Naive thymus-derived CD8-positive, alpha-beta T cell (primary cell): ENCODE measurements at regions not wholly inside any gene's neighbourhood (a gene's known extent, or its start where the extent isn't known, plus 50 kb on each side); places are given as distances from the start of the nearest gene placed in this dataset.

Experiments
- ATAC-seq, 2 donors: fragments of 150-1000 bp; cut with Tn5 transposase in 1 of 2; sonication (Bioruptor Pico), chemical (Tn5 transposase) in 1 of 2; 1 replicate in 1 of 2; 2 replicates in 1 of 2; pipeline ENCODE4 v1.10.0; 2021; ENCODE audit warnings: mild to moderate bottlenecking in 2 of 2, moderate library complexity in 2 of 2
- POLR2A ChIA-PET: fragments of 350-600 bp; sonication (Branson Sonifier 250); formaldehyde crosslinking; loops from one replicate; lab custom pipeline; 2021; ENCODE audit warnings: antibody characterized with exemption; lab: Charles Lee
- DNase-seq, 10 donors: peaks; one replicate each; pipeline versions ENCODE4 v3.0.0 to v3.0.0-alpha.2; 2020 to 2022
- H3K27ac Mint-ChIP-seq, 10 donors: one replicate each; pipeline ENCODE4 v1.8.0; 2020 to 2022; ENCODE audit warnings: mild to moderate bottlenecking in 10 of 10, mixed read lengths in 10 of 10, moderate library complexity in 4 of 10, inconsistent platforms in 1 of 10
- H3K27me3 Mint-ChIP-seq, 5 donors: one replicate each; pipeline ENCODE4 v1.8.0; 2021 to 2022; ENCODE audit warnings: mixed read lengths in 5 of 5
- H3K36me3 Mint-ChIP-seq, 3 donors: one replicate each; pipeline ENCODE4 v1.8.0; 2020 to 2022; ENCODE audit warnings: mixed read lengths in 3 of 3, mild to moderate bottlenecking in 2 of 3, inconsistent platforms in 1 of 3
- H3K4me1 Mint-ChIP-seq, 4 donors: one replicate each; pipeline ENCODE4 v1.8.0; 2021 to 2022; ENCODE audit warnings: mixed read lengths in 4 of 4
- H3K4me3 Mint-ChIP-seq, 10 donors: one replicate each; pipeline ENCODE4 v1.8.0; 2020 to 2022; ENCODE audit warnings: mild to moderate bottlenecking in 10 of 10, mixed read lengths in 10 of 10, moderate library complexity in 6 of 10, inconsistent platforms in 1 of 10
- H3K9me3 Mint-ChIP-seq, 9 donors: one replicate each; pipeline ENCODE4 v1.8.0; 2020 to 2022; ENCODE audit warnings: mixed read lengths in 9 of 9, mild to moderate bottlenecking in 3 of 9, inconsistent platforms in 1 of 9, moderate library complexity in 1 of 9

GRCh38 chr4:27096142-27096824 lies 235.6 kb downstream of the STIM2 start:
- Mint-ChIP-seq H3K9me3 (no peaks in the 10 kb centered on the region), H3K4me3 (no peak overlapping the region)

GRCh38 chr4:27098034-27098433 lies 237.4 kb downstream of the STIM2 start:
- H3K36me3 Mint-ChIP-seq, result no peaks in the 10 kb centered on the region
- no peaks in the 10 kb centered on the region for H3K4me1 Mint-ChIP-seq
- peaks cover 3 to 32% (median 11%) of the 10 kb centered on the region in 5 donors for H3K27me3 Mint-ChIP-seq
- H3K9me3 Mint-ChIP-seq, result no peaks in the 10 kb centered on the region
- H3K4me3 Mint-ChIP-seq, result no peak overlapping the region
- POLR2A ChIA-PET, result no interaction called here
- ATAC-seq, result no peak
- DNase-seq, result no peak
- H3K27ac Mint-ChIP-seq, result no peak overlapping the region

More at GRCh38 chr4:27096142-27096824, 235.6 kb downstream of the STIM2 start:
- POLR2A ChIA-PET, result no interaction called here
- Mint-ChIP-seq H3K27me3 (peaks cover 4 to 37% (median 9%) of the 10 kb centered on the region in 5 donors), H3K36me3 (no peaks in the 10 kb centered on the region), H3K27ac (no peak overlapping the region), H3K4me1 (no peaks in the 10 kb centered on the region)
- no peak for ATAC-seq
- no peak for DNase-seq

GRCh38 chr4:27100713-27101112 lies 240.1 kb downstream of the STIM2 start:
- no peaks in the 10 kb centered on the region for H3K36me3 Mint-ChIP-seq
- ATAC-seq (no peak), DNase-seq (no peak)
- H3K4me1 Mint-ChIP-seq, result no peaks in the 10 kb centered on the region
- H3K27me3 Mint-ChIP-seq, result peaks cover 3 to 46% (median 26%) of the 10 kb centered on the region in 5 donors
- no peaks in the 10 kb centered on the region for H3K9me3 Mint-ChIP-seq
- H3K4me3 Mint-ChIP-seq, result no peak overlapping the region
- POLR2A ChIA-PET, result no interaction called here
- no peak overlapping the region for H3K27ac Mint-ChIP-seq

GRCh38 chr4:27101126-27101525 lies 240.5 kb downstream of the STIM2 start:
- H3K4me3 Mint-ChIP-seq, result no peak overlapping the region
- H3K27ac Mint-ChIP-seq, result peak overlapping the region in 1 of 10 donors; percentile 11
- no peaks in the 10 kb centered on the region for H3K36me3 Mint-ChIP-seq
- DNase-seq (no peak), ATAC-seq (no peak)
- H3K4me1 Mint-ChIP-seq, result no peaks in the 10 kb centered on the region
- H3K27me3 Mint-ChIP-seq, result peaks cover 4 to 46% (median 28%) of the 10 kb centered on the region in 5 donors
- POLR2A ChIA-PET, result no interaction called here
- H3K9me3 Mint-ChIP-seq, result peaks cover 0 to 3% (median 0%) of the 10 kb centered on the region in 9 donors

- Mint-ChIP-seq H3K27ac (no peak overlapping the region), H3K27me3 (peaks cover 7 to 46% (median 28%) of the 10 kb centered on the region in 5 donors), H3K4me1 (no peaks in the 10 kb centered on the region), H3K9me3 (peaks cover 0 to 6% (median 0%) of the 10 kb centered on the region in 9 donors), H3K4me3 (no peak overlapping the region), H3K36me3 (no peaks in the 10 kb centered on the region)
- POLR2A ChIA-PET, result no interaction called here
- DNase-seq (no peak), ATAC-seq (no peak)
Observed at GRCh38 chr4:27101561-27101960, 240.9 kb downstream of the STIM2 start.

- no peak overlapping the region for H3K27ac Mint-ChIP-seq
- ATAC-seq, result no peak
- no peak overlapping the region for H3K4me3 Mint-ChIP-seq
- H3K36me3 Mint-ChIP-seq, result no peaks in the 10 kb centered on the region
- no peak for DNase-seq
- peaks cover 0 to 4% (median 0%) of the 10 kb centered on the region in 9 donors for H3K9me3 Mint-ChIP-seq
- POLR2A ChIA-PET, result no interaction called here
- H3K4me1 Mint-ChIP-seq, result no peaks in the 10 kb centered on the region
- H3K27me3 Mint-ChIP-seq, result peaks cover 0 to 11% (median 3%) of the 10 kb centered on the region in 5 donors
Observed at GRCh38 chr4:27111627-27112026, 251.0 kb downstream of the STIM2 start.

- H3K27ac Mint-ChIP-seq, result no peak overlapping the region
- H3K27me3 Mint-ChIP-seq, result peaks cover 0 to 14% (median 3%) of the 10 kb centered on the region in 5 donors
- no peak overlapping the region for H3K4me3 Mint-ChIP-seq
- H3K9me3 Mint-ChIP-seq, result no peaks in the 10 kb centered on the region
- DNase-seq (no peak), ATAC-seq (no peak)
- POLR2A ChIA-PET, result no interaction called here
- H3K4me1 Mint-ChIP-seq, result no peaks in the 10 kb centered on the region
- no peaks in the 10 kb centered on the region for H3K36me3 Mint-ChIP-seq
Observed at GRCh38 chr4:27112587-27112986, 251.9 kb downstream of the STIM2 start.

- no peak for ATAC-seq
Observed at GRCh38 chr4:27115221-27115620, 254.6 kb downstream of the STIM2 start.

GRCh38 chr4:27117453-27117852 lies 256.8 kb downstream of the STIM2 start:
- DNase-seq (no peak), ATAC-seq (no peak)
- POLR2A ChIA-PET, result no interaction called here
- H3K9me3 Mint-ChIP-seq, result peaks cover 0 to 17% (median 0%) of the 10 kb centered on the region in 9 donors
- H3K27me3 Mint-ChIP-seq, result peaks cover 3 to 21% (median 14%) of the 10 kb centered on the region in 5 donors
- no peak overlapping the region for H3K4me3 Mint-ChIP-seq
- no peaks in the 10 kb centered on the region for H3K36me3 Mint-ChIP-seq
- H3K27ac Mint-ChIP-seq, result no peak overlapping the region
- no peaks in the 10 kb centered on the region for H3K4me1 Mint-ChIP-seq

More at GRCh38 chr4:27115221-27115620, 254.6 kb downstream of the STIM2 start:
- no peak overlapping the region for H3K4me3 Mint-ChIP-seq
- POLR2A ChIA-PET, result no interaction called here
- no peaks in the 10 kb centered on the region for H3K4me1 Mint-ChIP-seq
- H3K27me3 Mint-ChIP-seq, result peaks cover 3 to 15% (median 14%) of the 10 kb centered on the region in 5 donors
- H3K36me3 Mint-ChIP-seq, result no peaks in the 10 kb centered on the region
- DNase-seq, result no peak
- no peak overlapping the region for H3K27ac Mint-ChIP-seq
- peaks cover 0 to 12% (median 0%) of the 10 kb centered on the region in 9 donors for H3K9me3 Mint-ChIP-seq

- no peaks in the 10 kb centered on the region for H3K4me1 Mint-ChIP-seq
Observed at GRCh38 chr4:27119239-27119638, 258.6 kb downstream of the STIM2 start.

GRCh38 chr4:27121830-27122229 lies 261.2 kb downstream of the STIM2 start:
- Mint-ChIP-seq H3K27ac (no peak overlapping the region), H3K4me1 (no peaks in the 10 kb centered on the region), H3K9me3 (peaks cover 0 to 17% (median 0%) of the 10 kb centered on the region in 9 donors), H3K27me3 (peaks cover 2 to 33% (median 10%) of the 10 kb centered on the region in 5 donors), H3K4me3 (no peak overlapping the region), H3K36me3 (no peaks in the 10 kb centered on the region)
- ATAC-seq, result no peak
- no peak for DNase-seq
- POLR2A ChIA-PET, result no interaction called here

More at GRCh38 chr4:27119239-27119638, 258.6 kb downstream of the STIM2 start:
- ATAC-seq (no peak), DNase-seq (no peak)
- H3K27ac Mint-ChIP-seq, result no peak overlapping the region
- H3K27me3 Mint-ChIP-seq, result peaks cover 5 to 21% (median 14%) of the 10 kb centered on the region in 5 donors
- no peaks in the 10 kb centered on the region for H3K36me3 Mint-ChIP-seq
- H3K4me3 Mint-ChIP-seq, result no peak overlapping the region
- H3K9me3 Mint-ChIP-seq, result peaks cover 0 to 17% (median 0%) of the 10 kb centered on the region in 9 donors
- POLR2A ChIA-PET, result no interaction called here

GRCh38 chr4:27123123-27123768 lies 262.6 kb downstream of the STIM2 start:
- peaks cover 2 to 33% (median 8%) of the 10 kb centered on the region in 5 donors for H3K27me3 Mint-ChIP-seq
- H3K36me3 Mint-ChIP-seq, result no peaks in the 10 kb centered on the region
- no peak for ATAC-seq
- no peaks in the 10 kb centered on the region for H3K4me1 Mint-ChIP-seq
- H3K4me3 Mint-ChIP-seq, result no peak overlapping the region
- H3K9me3 Mint-ChIP-seq, result peaks cover 0 to 17% (median 0%) of the 10 kb centered on the region in 9 donors
- DNase-seq, result no peak
- no peak overlapping the region for H3K27ac Mint-ChIP-seq
- POLR2A ChIA-PET, result no interaction called here

GRCh38 chr4:27123769-27124124 lies 263.1 kb downstream of the STIM2 start:
- Mint-ChIP-seq H3K4me3 (peak overlapping the region in 1 of 10 donors; percentile 20), H3K36me3 (no peaks in the 10 kb centered on the region), H3K27ac (no peak overlapping the region), H3K4me1 (no peaks in the 10 kb centered on the region), H3K9me3 (peaks cover 0 to 17% (median 0%) of the 10 kb centered on the region in 9 donors), H3K27me3 (peaks cover 2 to 38% (median 12%) of the 10 kb centered on the region in 5 donors)
- ATAC-seq, result no peak
- DNase-seq, result no peak
- POLR2A ChIA-PET, result no interaction called here
